ENCODE measurements at regions not wholly inside any gene's neighbourhood (a gene's known extent, or its start where the extent isn't known, plus 50 kb on each side); places are given as distances from the start of the nearest gene placed in this dataset.
"Not testable (repeated sequence)": the region's sequence is repeated elsewhere in the genome, so short reads cannot be mapped to it uniquely, and the experiment has no call there.

GRCh38 chr3:191809326-191809949 lies 348.5 kb downstream of the PYDC2 start:
- no peak for DNase-seq (ENCODE audit: low read depth in 4 of 4, low spot score in 2 of 4)

- DNase-seq (ENCODE audit: low read depth in 4 of 4, low spot score in 2 of 4): no peak
Observed at GRCh38 chr3:191813245-191813644, 352.3 kb downstream of the PYDC2 start.

- DNase-seq (ENCODE audit: low read depth in 4 of 4, low spot score in 2 of 4): no peak
Observed at GRCh38 chr3:191848818-191849217, 387.9 kb downstream of the PYDC2 start.

GRCh38 chr3:191859531-191859930 lies 398.6 kb downstream of the PYDC2 start:
- no peak for DNase-seq (ENCODE audit: low read depth in 4 of 4, low spot score in 2 of 4)

- no peak for DNase-seq (ENCODE audit: low read depth in 4 of 4, low spot score in 2 of 4)
Observed at GRCh38 chr3:191869738-191870415, 408.9 kb downstream of the PYDC2 start.

- DNase-seq (ENCODE audit: low read depth in 4 of 4, low spot score in 2 of 4): no peak
Observed at GRCh38 chr3:191873736-191874135, 412.8 kb downstream of the PYDC2 start.

GRCh38 chr3:191882289-191882688 lies 421.3 kb downstream of the PYDC2 start:
- DNase-seq (ENCODE audit: low read depth in 4 of 4, low spot score in 2 of 4): no peak

- no peak for DNase-seq (ENCODE audit: low read depth in 4 of 4, low spot score in 2 of 4)
Observed at GRCh38 chr3:191884132-191884531, 423.2 kb downstream of the PYDC2 start.

- DNase-seq (ENCODE audit: low read depth in 4 of 4, low spot score in 2 of 4): no peak
Observed at GRCh38 chr3:191889106-191889505, 428.1 kb downstream of the PYDC2 start.

- no peak for DNase-seq (ENCODE audit: low read depth in 4 of 4, low spot score in 2 of 4)
Observed at GRCh38 chr3:191889756-191890155, 428.8 kb downstream of the PYDC2 start.

- no peak for DNase-seq (ENCODE audit: low read depth in 4 of 4, low spot score in 2 of 4)
Observed at GRCh38 chr3:191894406-191894805, 433.4 kb downstream of the PYDC2 start.

- peak in 1 of 4 donors; percentile 21 for DNase-seq (ENCODE audit: low read depth in 4 of 4, low spot score in 2 of 4)
Observed at GRCh38 chr3:191901741-191902140, 440.8 kb downstream of the PYDC2 start.

- no peak for DNase-seq (ENCODE audit: low read depth in 4 of 4, low spot score in 2 of 4)
Observed at GRCh38 chr3:191912616-191913204, 451.7 kb downstream of the PYDC2 start.

- DNase-seq (ENCODE audit: low read depth in 4 of 4, low spot score in 2 of 4): no peak
Observed at GRCh38 chr3:191915712-191916111, 454.7 kb downstream of the PYDC2 start.

- no peak for DNase-seq (ENCODE audit: low read depth in 4 of 4, low spot score in 2 of 4)
Observed at GRCh38 chr3:191919491-191920026, 458.6 kb downstream of the PYDC2 start.

- no peak for DNase-seq (ENCODE audit: low read depth in 4 of 4, low spot score in 2 of 4)
Observed at GRCh38 chr3:191922570-191922969, 461.6 kb downstream of the PYDC2 start.

- not testable (repeated sequence) for DNase-seq (ENCODE audit: low read depth in 4 of 4, low spot score in 2 of 4)
Observed at GRCh38 chr3:191927183-191927817, 466.3 kb downstream of the PYDC2 start.

- DNase-seq (ENCODE audit: low read depth in 4 of 4, low spot score in 2 of 4): not testable (repeated sequence)
Observed at GRCh38 chr3:191927998-191928397, 467.0 kb downstream of the PYDC2 start.

- DNase-seq (ENCODE audit: low read depth in 4 of 4, low spot score in 2 of 4): no peak
Observed at GRCh38 chr3:191944835-191945234, 483.9 kb downstream of the PYDC2 start.

GRCh38 chr3:191952186-191952585 lies 491.2 kb downstream of the PYDC2 start:
- DNase-seq (ENCODE audit: low read depth in 4 of 4, low spot score in 2 of 4): no peak

GRCh38 chr3:191952609-191953008 lies 491.6 kb downstream of the PYDC2 start:
- no peak for DNase-seq (ENCODE audit: low read depth in 4 of 4, low spot score in 2 of 4)
